IMR-90 (cell line): ENCODE measurements at regions not wholly inside any gene's neighbourhood (a gene's known extent, or its start where the extent isn't known, plus 50 kb on each side); places are given as distances from the start of the nearest gene placed in this dataset.

Experiments used
- ATAC-seq: fragments of 200-7000 bp; cut with Tn5 transposase; 2 replicates; pipeline ENCODE4 v1.9.1; 2020; ENCODE audit warnings: low read depth, mild to moderate bottlenecking, moderate library complexity
- BruUV-seq: library from RNA; stranded (reverse); fragments of 400-500 nt; replicated peaks from 2 replicates; lab custom pipeline; 2021; lab: Mats Ljungman, UMichigan
- CTCF ChIA-PET: fragments of 300-600 bp; formaldehyde crosslinking; extraction: SDS; loops from one replicate; lab custom pipeline; 2021; ENCODE audit warnings: antibody characterized with exemption; lab: Yijun Ruan, JAX
- POLR2A ChIA-PET: fragments of 300-600 bp; sonication (Branson Sonifier 250); formaldehyde crosslinking; loops from one replicate; lab custom pipeline; 2022; ENCODE audit warnings: antibody characterized with exemption; ENCODE audit not compliant: unreplicated experiment; lab: Charles Lee
- DNase-seq: peaks from one replicate; pipeline ENCODE4 v3.0.0; 2013
- H2AFZ ChIP-seq: replicated peaks from 2 replicates; pipeline ENCODE3; 2013; ENCODE audit warnings: low read length, mild to moderate bottlenecking; ENCODE audit not compliant: poor library complexity
- H2AK5ac ChIP-seq: 2 replicates; pipeline ENCODE4 v1.6.1; 2013; ENCODE audit warnings: low read depth, low read length, inconsistent platforms
- H2AK9ac ChIP-seq: replicated peaks from 2 replicates; pipeline ENCODE3; 2013; ENCODE audit warnings: mild to moderate bottlenecking, low read depth, low read length, moderate library complexity; ENCODE audit not compliant: poor library complexity
- H2BK120ac ChIP-seq: 2 replicates; pipeline ENCODE4 v1.6.1; 2013; ENCODE audit warnings: low read depth, low read length, inconsistent platforms
- H2BK15ac ChIP-seq: 3 replicates; pipeline ENCODE4 v1.6.1; 2013; ENCODE audit warnings: low read depth, low read length, inconsistent platforms
- H2BK20ac ChIP-seq: 2 replicates; pipeline ENCODE4 v1.6.1; 2013; ENCODE audit warnings: low read depth, mild to moderate bottlenecking, inconsistent platforms, low read length, moderate library complexity
- H2BK5ac ChIP-seq: 2 replicates; pipeline ENCODE4 v1.6.1; 2013; ENCODE audit warnings: mild to moderate bottlenecking, low read depth, low read length, inconsistent platforms; ENCODE audit not compliant: poor library complexity, severe bottlenecking
- H3K14ac ChIP-seq: replicated peaks from 2 replicates; pipeline ENCODE4 v1.6.1; 2013; ENCODE audit warnings: low read depth, low read length, inconsistent platforms
- H3K18ac ChIP-seq: 2 replicates; pipeline ENCODE4 v1.6.1; 2013; ENCODE audit warnings: low read depth, low read length, control low read depth
- H3K23ac ChIP-seq: 2 replicates; pipeline ENCODE4 v1.6.1; 2013; ENCODE audit warnings: low read depth, low read length, inconsistent platforms
- H3K27ac ChIP-seq: 2 replicates; pipeline ENCODE4 v1.5.1; 2013; ENCODE audit warnings: mild to moderate bottlenecking, control low read depth, low read length; ENCODE audit not compliant: insufficient read depth
- H3K27me3 ChIP-seq: 2 replicates; pipeline ENCODE4 v1.6.1; 2013; ENCODE audit warnings: low read length; ENCODE audit not compliant: control insufficient read depth, insufficient read depth
- H3K36me3 ChIP-seq: 2 replicates; pipeline ENCODE4 v1.6.1; 2013; ENCODE audit warnings: low read length, mixed read lengths; ENCODE audit not compliant: control insufficient read depth, insufficient read depth
- H3K4ac ChIP-seq: 2 replicates; pipeline ENCODE4 v1.6.1; 2013; ENCODE audit warnings: low read depth, low read length, inconsistent platforms
- H3K4me1 ChIP-seq: 2 replicates; pipeline ENCODE4 v1.6.1; 2013; ENCODE audit warnings: low read length, mixed read lengths; ENCODE audit not compliant: control insufficient read depth, insufficient read depth
- H3K4me2 ChIP-seq: 2 replicates; pipeline ENCODE4 v1.6.1; 2013; ENCODE audit warnings: low read depth, mild to moderate bottlenecking, control low read depth, low read length, moderate library complexity
- H3K4me3 ChIP-seq: 2 replicates; pipeline ENCODE4 v1.5.1; 2013; ENCODE audit warnings: low read depth, mild to moderate bottlenecking, control low read depth, low read length, moderate library complexity; ENCODE audit not compliant: insufficient read depth
- H3K56ac ChIP-seq: 2 replicates; pipeline ENCODE4 v1.6.1; 2013; ENCODE audit warnings: low read length, inconsistent platforms; ENCODE audit not compliant: insufficient read depth; ENCODE audit errors: extremely low read depth
- H3K79me1 ChIP-seq, 2 experiments: 2 replicates each; pipeline ENCODE4 v1.6.1; 2013; ENCODE audit warnings: low read length in 2 of 2, inconsistent platforms in 1 of 2, low read depth in 1 of 2
- H3K9ac ChIP-seq: 2 replicates; pipeline ENCODE4 v1.6.1; 2013; ENCODE audit warnings: low read depth, low read length, control low read depth
- H3K9me1 ChIP-seq: 2 replicates; pipeline ENCODE4 v1.6.1; 2013; ENCODE audit warnings: low read length, inconsistent platforms; ENCODE audit not compliant: insufficient read depth
- H3K9me3 ChIP-seq: 2 replicates; pipeline ENCODE4 v1.6.1; 2013; ENCODE audit warnings: low read length; ENCODE audit not compliant: control insufficient read depth, insufficient read depth
- H4K20me1 ChIP-seq: 2 replicates; pipeline ENCODE4 v1.6.1; 2013; ENCODE audit warnings: low read length, inconsistent platforms; ENCODE audit not compliant: insufficient read depth
- H4K5ac ChIP-seq: 2 replicates; pipeline ENCODE4 v1.6.1; 2013; ENCODE audit warnings: mild to moderate bottlenecking, low read depth, low read length, control low read depth
- H4K8ac ChIP-seq, 2 experiments: 2 replicates each; pipeline ENCODE4 v1.6.1; 2013; ENCODE audit warnings: low read depth in 2 of 2, low read length in 2 of 2, control low read depth in 1 of 2, inconsistent platforms in 1 of 2
- H4K91ac ChIP-seq: 2 replicates; pipeline ENCODE4 v1.6.1; 2013; ENCODE audit warnings: low read depth, low read length, inconsistent platforms; ENCODE audit not compliant: insufficient read depth
- BHLHE40 ChIP-seq: fragments of 150-350 bp; IDR thresholded peaks from 2 replicates; pipeline ENCODE4 v1.6.1; 2016; ENCODE audit warnings: mild to moderate bottlenecking, low read depth, low read length
- CEBPB ChIP-seq: IDR thresholded peaks from 2 replicates; pipeline ENCODE4 v1.6.1; 2012; ENCODE audit warnings: low read depth, low read length, improper control_type of control experiment
- MAFK ChIP-seq: IDR thresholded peaks from 2 replicates; pipeline ENCODE4 v1.6.1; 2012; ENCODE audit warnings: low read depth, low read length, improper control_type of control experiment
- MAZ ChIP-seq: IDR thresholded peaks from 2 replicates; pipeline ENCODE4 v1.6.1; 2012; ENCODE audit warnings: low read depth, mild to moderate bottlenecking, low read length, improper control_type of control experiment, moderate library complexity, borderline replicate concordance
- POLR2A ChIP-seq: IDR thresholded peaks from 2 replicates; pipeline ENCODE4 v1.6.1; 2012; ENCODE audit warnings: mild to moderate bottlenecking, low read depth, low read length
- RCOR1 ChIP-seq: IDR thresholded peaks from 2 replicates; pipeline ENCODE4 v1.6.1; 2012; ENCODE audit warnings: mild to moderate bottlenecking, low read length, improper control_type of control experiment; ENCODE audit not compliant: insufficient replicate concordance
- SMC3 ChIP-seq: fragments of 150-350 bp; IDR thresholded peaks from 2 replicates; pipeline ENCODE4 v1.6.1; 2016; ENCODE audit warnings: low read depth, mild to moderate bottlenecking, antibody characterized with exemption, low read length, moderate library complexity
- USF2 ChIP-seq: fragments of 150-350 bp; IDR thresholded peaks from 2 replicates; pipeline ENCODE4 v1.6.1; 2017; ENCODE audit warnings: mild to moderate bottlenecking, antibody characterized with exemption, low read length, low read depth
- WGBS, 2 experiments: methylation state at CpG; one replicate each; pipeline versions ENCODE4 v1.1.5 to v1.1.7; 2013; ENCODE audit warnings: missing lambda C conversion rate in 2 of 2; ENCODE audit not compliant: insufficient read length in 1 of 2; ENCODE audit errors: extremely low coverage in 2 of 2; 5-methylcytosine and 5-hydroxymethylcytosine counted together
- dilution Hi-C: fragments of 300-500 bp; cut with HindIII; formaldehyde crosslinking; loops from one replicate; pipeline ENCODE4 v1.14.3; 2018; ENCODE audit warnings: low sequenced_read_pairs; ENCODE audit not compliant: unreplicated experiment
- in situ Hi-C: fragments of 300-500 bp; cut with MboI; formaldehyde crosslinking; loops from 3 replicates; pipeline ENCODE4 v1.14.3; 2019; ENCODE audit warnings: low sequenced_read_pairs, inconsistent platforms, mixed read lengths
- intact Hi-C: fragments of 100-400 bp; cut with micrococcal nuclease; formaldehyde crosslinking; loops from 2 replicates; pipeline ENCODE4 v1.10.0; 2022

GRCh38 chr4:175932116-175932515 is 120.1 kb upstream of the GPM6A start:
- Histone ChIP-seq H3K4me1 (no peaks in the 10 kb centered on the region), H3K9me3 (no peaks in the 10 kb centered on the region), H3K79me1 (no peaks in the 10 kb centered on the region), H2BK5ac (no peak overlapping the region), H2BK120ac (no peak overlapping the region), H2AFZ (no peak overlapping the region), H3K27ac (no peak overlapping the region), H3K9me1 (no peaks in the 10 kb centered on the region), H3K18ac (no peak overlapping the region), H3K9ac (no peak overlapping the region), H2BK20ac (no peak overlapping the region), H4K20me1 (no peaks in the 10 kb centered on the region), H3K27me3 (no peaks in the 10 kb centered on the region), H4K91ac (no peak overlapping the region), H2AK5ac (no peak overlapping the region), H3K4ac (no peak overlapping the region), H3K36me3 (no peaks in the 10 kb centered on the region), H4K8ac (no peak overlapping the region), H3K4me2 (no peak overlapping the region), H4K5ac (no peak overlapping the region), H3K23ac (no peak overlapping the region), H2AK9ac (peak overlapping the region; percentile 72), H3K14ac (no peak overlapping the region), H3K56ac (no peak overlapping the region), H3K4me3 (no peak overlapping the region), H2BK15ac (no peak overlapping the region)
- no CpG with 5 or more reads among the region's 9 CpGs for WGBS, 2 experiments
- ChIA-PET CTCF (no interaction called here), POLR2A (no interaction called here)
- in situ Hi-C loops = no loop called here
- intact Hi-C loops = no loop called here
- dilution Hi-C loops = no loop called here
- DNase-seq (no peak), ATAC-seq (no peak)
- no TSS peak for BruUV-seq
- no peak for TF ChIP-seq RCOR1
- TF ChIP-seq BHLHE40 = no peak
- no peak for TF ChIP-seq USF2
- no peak for TF ChIP-seq MAZ
- TF ChIP-seq CEBPB = no peak
- no peak for TF ChIP-seq SMC3
- no peak for TF ChIP-seq MAFK
- TF ChIP-seq POLR2A = no peak
